ENCODE measurements at regions not wholly inside any gene's neighbourhood (a gene's known extent, or its start where the extent isn't known, plus 50 kb on each side); places are given as distances from the start of the nearest gene placed in this dataset.

- DNase-seq = no peak
These were observed 73.7 kb downstream of the NAV1 start for GRCh38 chr1:201612645-201613044.

- DNase-seq = no peak
These were observed 75.5 kb downstream of the NAV1 start for GRCh38 chr1:201614262-201615015.

- DNase-seq = no peak
These were observed 78.2 kb downstream of the NAV1 start for GRCh38 chr1:201617157-201617556.

GRCh38 chr1:201618389-201618788 is 79.5 kb downstream of the NAV1 start:
- no peak for DNase-seq

- DNase-seq = no peak
These were observed 80.0 kb downstream of the NAV1 start for GRCh38 chr1:201618905-201619304.

GRCh38 chr1:201619513-201619912 is 80.6 kb downstream of the NAV1 start:
- no peak for DNase-seq

- DNase-seq = no peak
These were observed 83.4 kb downstream of the NAV1 start for GRCh38 chr1:201622353-201622752.

GRCh38 chr1:201622824-201623223 is 83.9 kb downstream of the NAV1 start:
- DNase-seq = no peak

GRCh38 chr1:201624741-201625225 is 85.9 kb downstream of the NAV1 start:
- no peak for DNase-seq

- DNase-seq = no peak
These were observed 86.4 kb downstream of the NAV1 start for GRCh38 chr1:201625226-201625761.

GRCh38 chr1:201625851-201626251 is 86.9 kb downstream of the NAV1 start:
- no peak for DNase-seq

GRCh38 chr1:201626629-201627275 is 87.8 kb downstream of the NAV1 start:
- no peak for DNase-seq

- DNase-seq = no peak
These were observed 89.6 kb downstream of the NAV1 start for GRCh38 chr1:201628490-201628889.

GRCh38 chr1:201630582-201630981 is 91.7 kb downstream of the NAV1 start:
- DNase-seq = no peak

- DNase-seq = no peak
These were observed 92.1 kb downstream of the NAV1 start for GRCh38 chr1:201631037-201631436.

- DNase-seq = no peak
These were observed 93.5 kb downstream of the NAV1 start for GRCh38 chr1:201632364-201632952.

- DNase-seq = no peak
These were observed 94.4 kb downstream of the NAV1 start for GRCh38 chr1:201633297-201633696.

- no peak for DNase-seq
These were observed 94.9 kb downstream of the NAV1 start for GRCh38 chr1:201633811-201634210.

- no peak for DNase-seq
These were observed 95.3 kb downstream of the NAV1 start for GRCh38 chr1:201634261-201634660.

GRCh38 chr1:201636097-201636496 is 97.2 kb downstream of the NAV1 start:
- no peak for DNase-seq

- DNase-seq = no peak
These were observed 97.6 kb downstream of the NAV1 start for GRCh38 chr1:201636510-201636971.

GRCh38 chr1:201637282-201638079 is 98.6 kb downstream of the NAV1 start:
- no peak for DNase-seq

GRCh38 chr1:201639391-201639790 is 100.5 kb downstream of the NAV1 start:
- DNase-seq = no peak
